Omental fat pad (tissue), 3 donors: ENCODE measurements at regions not wholly inside any gene's neighbourhood (a gene's known extent, or its start where the extent isn't known, plus 50 kb on each side); places are given as distances from the start of the nearest gene placed in this dataset.

Experiments used
- ATAC-seq: fragments of 150-250 bp; one replicate; pipeline ENCODE4 v1.9.1; 2016; ENCODE audit warnings: mild to moderate bottlenecking, moderate library complexity; ENCODE audit not compliant: low FRiP score
- DNase-seq: peaks from one replicate; pipeline ENCODE4 v3.0.0-alpha.2; 2019; ENCODE audit warnings: low spot score
- TF ChIP-seq, protein P1 (sequence below), 3 donors: fragments of 450-650 bp; IDR thresholded peaks; one replicate each; pipeline ENCODE4 v1.5.1; 2016 to 2017; ENCODE audit warnings: antibody characterized with exemption in 3 of 3, mild to moderate bottlenecking in 3 of 3, moderate library complexity in 2 of 3

DNA sequence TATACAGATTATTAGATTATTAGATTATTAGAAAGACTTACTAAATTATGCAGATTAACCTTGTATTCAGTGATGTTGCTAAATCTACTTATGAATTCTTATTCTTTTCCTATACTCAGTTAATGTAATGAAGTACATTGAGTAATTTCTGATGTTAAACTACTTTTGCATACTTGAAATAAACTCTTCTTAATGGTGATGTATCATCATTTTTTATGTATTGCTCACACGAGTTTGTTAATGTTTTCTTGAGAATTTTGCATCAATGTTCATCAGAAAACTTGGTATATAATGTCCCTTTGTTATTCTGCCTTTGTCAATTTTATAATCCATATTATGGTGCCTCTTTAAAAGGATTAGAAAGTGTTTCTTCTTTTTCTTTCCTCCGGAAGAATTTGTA lies 163.2 kb upstream of the COL8A1 start:
- TF ChIP-seq, protein P1, sequence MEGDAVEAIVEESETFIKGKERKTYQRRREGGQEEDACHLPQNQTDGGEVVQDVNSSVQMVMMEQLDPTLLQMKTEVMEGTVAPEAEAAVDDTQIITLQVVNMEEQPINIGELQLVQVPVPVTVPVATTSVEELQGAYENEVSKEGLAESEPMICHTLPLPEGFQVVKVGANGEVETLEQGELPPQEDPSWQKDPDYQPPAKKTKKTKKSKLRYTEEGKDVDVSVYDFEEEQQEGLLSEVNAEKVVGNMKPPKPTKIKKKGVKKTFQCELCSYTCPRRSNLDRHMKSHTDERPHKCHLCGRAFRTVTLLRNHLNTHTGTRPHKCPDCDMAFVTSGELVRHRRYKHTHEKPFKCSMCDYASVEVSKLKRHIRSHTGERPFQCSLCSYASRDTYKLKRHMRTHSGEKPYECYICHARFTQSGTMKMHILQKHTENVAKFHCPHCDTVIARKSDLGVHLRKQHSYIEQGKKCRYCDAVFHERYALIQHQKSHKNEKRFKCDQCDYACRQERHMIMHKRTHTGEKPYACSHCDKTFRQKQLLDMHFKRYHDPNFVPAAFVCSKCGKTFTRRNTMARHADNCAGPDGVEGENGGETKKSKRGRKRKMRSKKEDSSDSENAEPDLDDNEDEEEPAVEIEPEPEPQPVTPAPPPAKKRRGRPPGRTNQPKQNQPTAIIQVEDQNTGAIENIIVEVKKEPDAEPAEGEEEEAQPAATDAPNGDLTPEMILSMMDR (IDR thresholded peaks at IDR 0.05): no peak

DNA sequence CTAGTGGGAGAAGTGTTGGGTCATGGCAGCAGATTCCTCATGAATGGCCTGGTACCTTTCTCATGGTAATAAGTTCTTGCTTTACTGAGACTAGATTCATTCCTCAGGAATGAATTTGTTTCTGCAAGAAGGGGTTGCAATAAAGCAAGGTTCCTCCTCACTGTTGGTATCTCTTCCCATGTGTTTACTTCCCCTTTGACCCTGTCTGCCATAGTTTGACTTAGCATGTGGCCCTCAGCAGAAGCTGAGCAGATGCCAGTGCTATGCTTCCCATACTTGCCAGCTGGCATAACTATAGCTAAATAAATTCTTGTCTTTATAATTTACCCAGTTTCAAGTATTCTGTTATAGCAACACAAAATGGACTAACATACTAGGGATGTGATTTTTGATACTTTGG lies 163.6 kb upstream of the COL8A1 start:
- ATAC-seq (no peak), DNase-seq (no peak)
- TF ChIP-seq, protein P1 (IDR thresholded peaks at IDR 0.05): no peak

More for the DNA sequence above, 163.2 kb upstream of the COL8A1 start:
- ATAC-seq (no peak), DNase-seq (no peak)

DNA sequence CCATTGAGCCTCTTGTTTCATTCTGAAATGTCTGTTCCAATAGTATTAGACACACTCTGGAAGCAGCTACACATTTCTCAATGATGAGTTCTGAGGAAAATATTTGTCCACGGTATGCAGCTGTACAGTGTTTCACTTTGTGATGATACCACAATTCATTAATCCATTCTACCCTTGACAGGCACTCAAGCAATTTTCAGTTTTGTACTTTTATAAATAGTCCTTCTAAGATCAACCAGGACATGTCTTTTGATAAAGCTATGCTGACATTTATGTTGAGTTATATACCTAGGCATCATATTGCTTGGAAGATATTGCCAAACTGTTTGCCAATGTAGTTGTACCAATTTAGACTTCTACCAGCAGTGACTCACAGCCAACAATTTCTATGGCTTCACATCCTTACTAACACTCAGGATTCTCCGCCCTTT lies 165.1 kb upstream of the COL8A1 start:
- TF ChIP-seq, protein P1 (IDR thresholded peaks at IDR 0.05): no peak
- ATAC-seq (no peak), DNase-seq (no peak)

DNA sequence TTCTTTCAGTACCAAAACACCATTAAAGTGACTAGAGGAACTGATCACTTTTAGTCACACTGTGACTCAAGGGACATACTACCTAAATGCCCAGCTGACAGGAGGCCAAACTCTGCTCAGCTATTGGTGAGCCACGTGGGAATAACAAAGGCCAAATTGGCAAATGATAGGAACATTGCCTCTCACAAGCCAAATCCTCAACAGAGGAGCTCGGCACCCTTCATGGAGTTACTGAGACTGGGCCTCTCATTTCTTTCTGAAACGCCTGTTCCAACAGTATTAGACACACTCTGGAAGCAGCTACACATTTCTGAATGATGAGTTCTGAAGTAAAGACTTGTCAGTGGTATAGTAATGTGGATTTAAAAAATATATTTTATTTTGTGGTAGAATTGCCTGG lies 166.0 kb upstream of the COL8A1 start:
- TF ChIP-seq, protein P1 (IDR thresholded peaks at IDR 0.05): no peak
- ATAC-seq: no peak
- no peak for DNase-seq

DNA sequence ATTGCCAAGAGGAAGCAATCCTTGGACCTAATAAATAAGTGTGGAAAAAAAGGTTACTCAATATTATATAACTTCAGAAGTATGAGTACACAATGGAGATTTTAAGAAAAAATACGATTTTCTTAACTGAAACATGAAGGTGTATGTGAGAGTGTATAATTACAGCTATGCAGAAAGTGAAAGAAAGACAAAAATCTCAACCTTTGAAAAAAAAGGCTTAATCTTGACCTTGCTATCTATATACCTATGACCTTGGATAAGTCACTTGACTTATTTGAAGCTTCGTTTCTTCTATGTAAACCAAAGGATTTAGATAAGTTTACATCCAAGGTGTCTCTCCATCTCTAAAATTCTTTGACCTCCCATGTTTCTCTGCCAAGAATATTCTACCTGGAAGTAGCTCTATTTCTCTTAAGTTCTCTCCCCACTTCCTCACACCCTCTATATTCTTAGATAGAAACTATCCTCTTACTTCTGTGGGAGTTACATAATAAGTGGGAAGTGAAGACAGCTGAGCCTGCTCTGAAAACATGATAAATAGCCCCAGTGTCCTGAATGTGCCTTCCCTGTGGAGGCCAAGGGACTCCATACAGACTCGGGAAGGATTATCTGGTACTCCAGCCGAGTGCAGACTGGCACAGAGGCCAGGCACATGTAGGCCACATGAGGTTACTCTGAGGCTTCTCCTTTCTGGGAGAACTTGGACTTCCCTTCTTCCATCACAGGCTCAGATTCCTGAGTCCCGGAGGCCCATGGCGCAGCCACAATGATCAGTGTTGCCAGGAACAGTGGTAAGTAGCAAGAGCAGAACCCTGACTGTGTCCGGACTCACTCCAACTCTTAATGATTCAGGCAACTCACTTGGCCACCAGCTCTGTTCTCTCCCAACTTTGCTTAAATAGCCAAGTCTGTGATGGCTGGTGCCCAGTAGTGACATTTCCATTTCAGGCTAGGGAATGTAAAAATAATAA lies 166.8 kb upstream of the COL8A1 start:
- DNase-seq (no peak), ATAC-seq (no peak)
- TF ChIP-seq, protein P1 (IDR thresholded peaks at IDR 0.05): no peak

DNA sequence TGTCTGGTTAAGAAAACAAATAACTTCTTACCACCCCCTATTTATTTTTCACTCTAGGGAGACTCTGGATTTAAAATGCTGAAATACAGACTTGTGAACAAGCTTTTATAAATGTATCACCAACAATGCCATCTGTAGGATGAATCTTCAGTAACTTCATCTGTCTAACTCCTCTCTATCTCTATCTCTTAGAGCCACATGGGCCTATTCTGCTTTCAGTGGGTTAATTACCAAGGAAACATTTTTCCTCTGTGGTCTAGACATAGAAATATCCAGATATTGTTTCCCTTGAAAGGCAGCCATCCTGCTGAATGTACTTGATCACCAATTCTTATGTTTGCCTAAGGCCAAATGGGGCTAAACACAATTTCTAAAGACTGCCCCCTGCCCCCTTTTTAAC lies 167.6 kb upstream of the COL8A1 start:
- no peak for DNase-seq
- TF ChIP-seq, protein P1 (IDR thresholded peaks at IDR 0.05): no peak

DNA sequence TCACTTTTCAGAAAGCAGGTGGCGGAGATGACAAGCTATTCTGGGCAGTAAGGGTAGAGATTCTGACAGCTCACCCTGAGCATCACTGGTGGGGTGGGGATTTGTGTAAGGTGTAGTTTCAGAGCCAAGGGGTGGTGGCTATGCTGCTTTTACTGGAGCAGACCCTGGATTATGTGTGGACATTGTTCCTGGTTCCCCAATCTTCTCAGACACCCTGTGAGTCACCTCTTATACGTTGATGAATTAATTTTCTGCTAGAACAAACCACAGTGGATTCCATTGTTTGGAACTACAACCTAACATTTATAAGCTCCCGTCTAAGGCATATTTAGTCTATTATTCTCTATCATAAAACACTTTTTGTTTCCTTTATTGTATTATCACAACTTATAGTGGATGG lies 169.5 kb upstream of the COL8A1 start:
- ATAC-seq: no peak
- TF ChIP-seq, protein P1 (IDR thresholded peaks at IDR 0.05): no peak

More for the DNA sequence above, 167.6 kb upstream of the COL8A1 start:
- no peak for ATAC-seq

More for the DNA sequence above, 169.5 kb upstream of the COL8A1 start:
- no peak for DNase-seq
